ENCODE measurements at regions not wholly inside any gene's neighbourhood (a gene's known extent, or its start where the extent isn't known, plus 50 kb on each side); places are given as distances from the start of the nearest gene placed in this dataset.

GRCh38 chr14:90467501-90467900, 70.7 kb downstream of the CALM1 start:
- TF ChIP-seq CTCF (IDR thresholded peaks at IDR 0.05): no peak
- no peak for TF ChIP-seq POLR2AphosphoS5 (IDR thresholded peaks at IDR 0.05)
- TF ChIP-seq POLR2A (IDR thresholded peaks at IDR 0.05): no peak

Measured in breast epithelium (tissue), 3 donors.